ENCODE measurements at regions not wholly inside any gene's neighbourhood (a gene's known extent, or its start where the extent isn't known, plus 50 kb on each side); places are given as distances from the start of the nearest gene placed in this dataset.

GRCh38 chr10:42939237-42939636 is 137.6 kb upstream of the RET start:
- Mint-ChIP-seq H3K9me3 (no peaks in the 10 kb centered on the region), H3K36me3 (no peaks in the 10 kb centered on the region), H3K4me1 (peaks cover 3 to 11% (median 3%) of the 10 kb centered on the region in 3 donors), H3K4me3 (no peak overlapping the region), H3K27ac (no peak overlapping the region), H3K27me3 (peaks cover 0 to 38% of the 10 kb centered on the region in 2 donors)
- H3K9me3 ChIP-seq, result no peaks in the 10 kb centered on the region
- WGBS (ENCODE audit: insufficient coverage), result 82% methylated on average over 6 of the region's 11 CpGs
- ChIA-PET CTCF (no interaction called here), POLR2A (no interaction called here)
- ATAC-seq (replicated peaks in 1 of 4) (no peak), DNase-seq (no peak)
- no peak overlapping the region for H3K27ac ChIP-seq (ENCODE audit: low read length)
- no peak overlapping the region for H3K4me3 ChIP-seq (ENCODE audit: control insufficient read depth in 1 of 2, extremely low read depth in 1 of 2, low read length in 1 of 2)
- peaks cover 0 to 1% of the 10 kb centered on the region in 2 experiments for H3K4me1 ChIP-seq (ENCODE audit: control insufficient read depth in 1 of 2, extremely low read depth in 1 of 2, insufficient read depth in 2 of 2, low read length in 2 of 2)
- H3K27me3 ChIP-seq (replicated peaks in 1 of 2; ENCODE audit: control insufficient read depth in 2 of 2, extremely low read depth in 1 of 2, insufficient read depth in 2 of 2, low read length in 1 of 2), result peaks cover 0 to 49% of the 10 kb centered on the region in 2 experiments
- H3K36me3 ChIP-seq (ENCODE audit: control insufficient read depth in 2 of 2, extremely low read depth in 1 of 2, insufficient read depth in 1 of 2, low read length in 1 of 2), result no peaks in the 10 kb centered on the region

DNA sequence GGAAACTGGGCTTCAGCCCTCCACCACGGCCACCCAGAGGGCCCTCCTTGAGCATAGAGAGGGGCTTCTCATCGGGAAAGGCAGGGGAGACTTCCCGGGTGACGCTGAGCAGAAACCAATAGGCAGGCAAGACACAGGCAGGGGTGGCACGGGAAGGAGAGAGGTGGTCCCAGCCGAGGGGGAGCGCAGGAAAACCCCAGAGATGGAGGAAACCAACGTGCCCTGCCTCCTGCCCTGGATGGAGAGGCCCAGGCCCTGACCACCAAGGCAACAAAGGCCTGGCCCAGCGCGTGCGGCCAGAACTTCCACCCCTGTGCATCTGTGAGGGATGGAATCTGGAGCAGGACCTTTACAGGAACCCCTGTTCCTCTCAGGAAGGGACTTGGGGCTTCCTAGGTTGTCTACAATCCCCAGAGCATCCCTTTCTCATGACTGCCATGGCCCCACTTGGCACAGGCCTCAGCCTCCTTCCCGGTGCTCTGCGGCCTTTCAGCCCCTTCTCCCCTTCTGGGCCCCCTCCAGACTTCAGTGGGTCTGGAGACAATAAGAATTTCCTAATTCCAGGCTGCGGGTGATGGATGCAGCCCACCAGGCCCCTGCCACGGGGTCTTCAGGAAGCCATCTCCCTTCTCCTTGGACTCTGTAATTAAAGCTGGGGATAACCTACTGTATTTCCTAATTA is 137.0 kb upstream of the RET start:
- H3K27me3 Mint-ChIP-seq, result peaks cover 0 to 33% of the 10 kb centered on the region in 2 donors
- H3K4me3 Mint-ChIP-seq, result no peak overlapping the region
- H3K27ac Mint-ChIP-seq, result no peak overlapping the region
- DNase-seq (no peak), ATAC-seq (replicated peaks in 1 of 4) (no peak)
- no peaks in the 10 kb centered on the region for H3K9me3 Mint-ChIP-seq
- 82% methylated on average over 9 of the region's 15 CpGs for whole genome bisulfite sequencing (ENCODE audit: insufficient coverage)
- Histone ChIP-seq H3K27me3 (replicated peaks in 1 of 2; ENCODE audit: control insufficient read depth in 2 of 2, extremely low read depth in 1 of 2, insufficient read depth in 2 of 2, low read length in 1 of 2) (peaks cover 0 to 43% of the 10 kb centered on the region in 2 experiments), H3K27ac (ENCODE audit: low read length) (no peak overlapping the region), H3K36me3 (ENCODE audit: control insufficient read depth in 2 of 2, extremely low read depth in 1 of 2, insufficient read depth in 1 of 2, low read length in 1 of 2) (no peaks in the 10 kb centered on the region), H3K4me1 (ENCODE audit: control insufficient read depth in 1 of 2, extremely low read depth in 1 of 2, insufficient read depth in 2 of 2, low read length in 2 of 2) (no peaks in the 10 kb centered on the region), H3K4me3 (ENCODE audit: control insufficient read depth in 1 of 2, extremely low read depth in 1 of 2, low read length in 1 of 2) (no peak overlapping the region), H3K9me3 (no peaks in the 10 kb centered on the region)
- ChIA-PET POLR2A (no interaction called here), CTCF (no interaction called here)
- peaks cover 0 to 5% (median 0%) of the 10 kb centered on the region in 3 donors for H3K4me1 Mint-ChIP-seq
- H3K36me3 Mint-ChIP-seq, result no peaks in the 10 kb centered on the region

DNA sequence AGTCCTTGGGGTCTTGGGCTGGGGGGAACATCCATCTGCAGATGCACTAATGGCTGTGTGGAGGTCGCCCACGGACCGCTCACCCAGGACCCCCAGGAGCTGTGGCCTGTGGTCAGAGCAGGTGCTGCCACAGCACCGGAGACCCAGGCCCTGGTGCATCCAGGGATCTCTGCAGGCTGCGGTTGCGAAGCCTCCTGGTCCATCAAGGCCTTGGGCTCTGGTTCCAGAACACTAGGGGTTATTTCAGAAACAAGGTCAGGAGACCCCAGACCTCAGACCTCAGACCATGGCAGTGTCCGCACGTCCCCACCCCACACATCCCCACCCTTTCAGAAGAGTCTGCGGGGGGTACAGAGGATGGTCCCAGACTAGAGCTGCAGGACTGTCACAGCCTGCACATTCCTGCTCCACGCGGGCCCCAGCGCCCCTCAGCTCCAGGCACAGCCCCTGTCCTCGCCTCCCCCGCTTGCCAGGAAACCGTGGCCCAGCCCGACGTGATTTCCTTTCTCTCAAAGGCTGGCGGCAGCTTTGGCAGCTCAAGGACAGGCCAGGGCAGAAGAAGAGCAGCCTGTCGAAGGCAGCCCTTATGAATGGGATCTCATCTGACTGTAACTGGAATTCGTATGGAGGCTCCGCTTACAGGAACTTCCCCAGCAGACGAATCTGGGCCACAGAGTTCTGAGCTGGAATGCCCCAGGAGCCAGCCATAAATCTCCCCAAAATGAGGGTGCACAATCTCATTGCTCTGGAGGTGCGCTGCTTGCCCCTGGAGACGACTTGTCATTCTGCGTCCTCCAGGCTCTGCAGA is 136.2 kb upstream of the RET start:
- Mint-ChIP-seq H3K27me3 (peaks cover 0 to 24% of the 10 kb centered on the region in 2 donors), H3K4me1 (no peaks in the 10 kb centered on the region), H3K27ac (no peak overlapping the region), H3K36me3 (no peaks in the 10 kb centered on the region), H3K9me3 (no peaks in the 10 kb centered on the region), H3K4me3 (no peak overlapping the region)
- DNase-seq, result peak in 1 of 35 experiments; percentile 3
- no peaks in the 10 kb centered on the region for H3K9me3 ChIP-seq
- peaks cover 0 to 36% of the 10 kb centered on the region in 2 experiments for H3K27me3 ChIP-seq (replicated peaks in 1 of 2; ENCODE audit: control insufficient read depth in 2 of 2, extremely low read depth in 1 of 2, insufficient read depth in 2 of 2, low read length in 1 of 2)
- H3K4me3 ChIP-seq (ENCODE audit: control insufficient read depth in 1 of 2, extremely low read depth in 1 of 2, low read length in 1 of 2), result no peak overlapping the region
- ATAC-seq (replicated peaks in 1 of 4), result no peak
- no peak overlapping the region for H3K27ac ChIP-seq (ENCODE audit: low read length)
- 52% methylated on average over 25 of the region's 25 CpGs for WGBS (ENCODE audit: insufficient coverage)
- ChIA-PET CTCF (no interaction called here), POLR2A (interaction anchor here in 1 of 2 donors (0.6 kb wide), 1 partner anchor 634 kb away, joined by 4 read pairs; no protein-coding TSS in a partner anchor)
- no peaks in the 10 kb centered on the region for H3K4me1 ChIP-seq (ENCODE audit: control insufficient read depth in 1 of 2, extremely low read depth in 1 of 2, insufficient read depth in 2 of 2, low read length in 2 of 2)
- H3K36me3 ChIP-seq (ENCODE audit: control insufficient read depth in 2 of 2, extremely low read depth in 1 of 2, insufficient read depth in 1 of 2, low read length in 1 of 2), result no peaks in the 10 kb centered on the region

DNA sequence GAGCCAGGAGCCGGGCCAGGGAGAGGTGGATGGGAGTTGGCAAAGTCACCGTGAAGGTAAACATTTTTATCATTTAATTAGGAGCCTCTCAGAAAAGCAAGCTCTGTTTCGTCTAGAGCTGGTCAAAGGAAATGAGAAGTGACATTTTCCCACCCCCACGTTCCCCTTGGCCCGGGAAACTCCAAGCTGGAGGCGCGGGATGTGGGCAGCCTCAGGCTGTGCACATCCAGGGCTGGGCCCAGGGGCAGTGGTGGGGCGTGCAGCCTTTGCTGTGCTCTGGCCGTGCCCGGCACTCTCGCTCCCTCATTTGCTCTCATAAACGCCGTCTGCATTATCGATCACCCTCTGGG is 135.6 kb upstream of the RET start:
- H3K9me3 ChIP-seq, result no peaks in the 10 kb centered on the region
- no peak overlapping the region for H3K27ac ChIP-seq (ENCODE audit: low read length)
- no peaks in the 10 kb centered on the region for H3K36me3 Mint-ChIP-seq
- H3K4me3 ChIP-seq (ENCODE audit: control insufficient read depth in 1 of 2, extremely low read depth in 1 of 2, low read length in 1 of 2), result no peak overlapping the region
- no peak overlapping the region for H3K27ac Mint-ChIP-seq
- H3K27me3 Mint-ChIP-seq, result peaks cover 0 to 24% of the 10 kb centered on the region in 2 donors
- ChIA-PET POLR2A (interaction anchor here in 1 of 2 donors (0.6 kb wide), 1 partner anchor 634 kb away, joined by 4 read pairs; no protein-coding TSS in a partner anchor), CTCF (no interaction called here)
- no peaks in the 10 kb centered on the region for H3K9me3 Mint-ChIP-seq
- H3K4me1 ChIP-seq (ENCODE audit: control insufficient read depth in 1 of 2, extremely low read depth in 1 of 2, insufficient read depth in 2 of 2, low read length in 2 of 2), result no peaks in the 10 kb centered on the region
- H3K27me3 ChIP-seq (replicated peaks in 1 of 2; ENCODE audit: control insufficient read depth in 2 of 2, extremely low read depth in 1 of 2, insufficient read depth in 2 of 2, low read length in 1 of 2), result peaks cover 0 to 34% of the 10 kb centered on the region in 2 experiments
- H3K36me3 ChIP-seq (ENCODE audit: control insufficient read depth in 2 of 2, extremely low read depth in 1 of 2, insufficient read depth in 1 of 2, low read length in 1 of 2), result no peaks in the 10 kb centered on the region
- no peak for DNase-seq
- no peaks in the 10 kb centered on the region for H3K4me1 Mint-ChIP-seq
- ATAC-seq (replicated peaks in 1 of 4), result no peak
- WGBS (ENCODE audit: insufficient coverage), result 89% methylated on average over 10 of the region's 14 CpGs
- no peak overlapping the region for H3K4me3 Mint-ChIP-seq

- Mint-ChIP-seq H3K4me1 (no peaks in the 10 kb centered on the region), H3K27me3 (peaks cover 0 to 20% of the 10 kb centered on the region in 2 donors), H3K9me3 (no peaks in the 10 kb centered on the region), H3K27ac (no peak overlapping the region), H3K4me3 (no peak overlapping the region), H3K36me3 (no peaks in the 10 kb centered on the region)
- ChIA-PET CTCF (no interaction called here), POLR2A (no interaction called here)
- H3K36me3 ChIP-seq (ENCODE audit: control insufficient read depth in 2 of 2, extremely low read depth in 1 of 2, insufficient read depth in 1 of 2, low read length in 1 of 2), result no peaks in the 10 kb centered on the region
- H3K9me3 ChIP-seq, result no peaks in the 10 kb centered on the region
- H3K4me1 ChIP-seq (ENCODE audit: control insufficient read depth in 1 of 2, extremely low read depth in 1 of 2, insufficient read depth in 2 of 2, low read length in 2 of 2), result no peaks in the 10 kb centered on the region
- H3K27ac ChIP-seq (ENCODE audit: low read length), result no peak overlapping the region
- ATAC-seq (replicated peaks in 1 of 4) (no peak), DNase-seq (no peak)
- 94% methylated on average over 2 of the region's 5 CpGs for WGBS (ENCODE audit: insufficient coverage)
- no peak overlapping the region for H3K4me3 ChIP-seq (ENCODE audit: control insufficient read depth in 1 of 2, extremely low read depth in 1 of 2, low read length in 1 of 2)
- peaks cover 0 to 30% of the 10 kb centered on the region in 2 experiments for H3K27me3 ChIP-seq (replicated peaks in 1 of 2; ENCODE audit: control insufficient read depth in 2 of 2, extremely low read depth in 1 of 2, insufficient read depth in 2 of 2, low read length in 1 of 2)
These were observed 135.1 kb upstream of the RET start for GRCh38 chr10:42941790-42942189.

GRCh38 chr10:42942279-42942950 is 134.5 kb upstream of the RET start:
- Histone ChIP-seq H3K9me3 (no peaks in the 10 kb centered on the region), H3K27me3 (replicated peaks in 1 of 2; ENCODE audit: control insufficient read depth in 2 of 2, extremely low read depth in 1 of 2, insufficient read depth in 2 of 2, low read length in 1 of 2) (peaks cover 0 to 30% of the 10 kb centered on the region in 2 experiments), H3K27ac (ENCODE audit: low read length) (no peak overlapping the region), H3K36me3 (ENCODE audit: control insufficient read depth in 2 of 2, extremely low read depth in 1 of 2, insufficient read depth in 1 of 2, low read length in 1 of 2) (no peaks in the 10 kb centered on the region), H3K4me3 (ENCODE audit: control insufficient read depth in 1 of 2, extremely low read depth in 1 of 2, low read length in 1 of 2) (no peak overlapping the region), H3K4me1 (ENCODE audit: control insufficient read depth in 1 of 2, extremely low read depth in 1 of 2, insufficient read depth in 2 of 2, low read length in 2 of 2) (no peaks in the 10 kb centered on the region)
- ATAC-seq (replicated peaks in 1 of 4), result no peak
- DNase-seq, result peak in 1 of 35 experiments; percentile 3
- H3K36me3 Mint-ChIP-seq, result no peaks in the 10 kb centered on the region
- no peak overlapping the region for H3K27ac Mint-ChIP-seq
- H3K4me1 Mint-ChIP-seq, result no peaks in the 10 kb centered on the region
- H3K4me3 Mint-ChIP-seq, result no peak overlapping the region
- POLR2A ChIA-PET, result no interaction called here
- CTCF ChIA-PET, result no interaction called here
- H3K9me3 Mint-ChIP-seq, result no peaks in the 10 kb centered on the region
- 67% methylated on average over 5 of the region's 7 CpGs for WGBS (ENCODE audit: insufficient coverage)
- peaks cover 0 to 20% of the 10 kb centered on the region in 2 donors for H3K27me3 Mint-ChIP-seq

Measured in T-cell (primary cell).